ENCODE measurements at regions not wholly inside any gene's neighbourhood (a gene's known extent, or its start where the extent isn't known, plus 50 kb on each side); places are given as distances from the start of the nearest gene placed in this dataset.

DNA sequence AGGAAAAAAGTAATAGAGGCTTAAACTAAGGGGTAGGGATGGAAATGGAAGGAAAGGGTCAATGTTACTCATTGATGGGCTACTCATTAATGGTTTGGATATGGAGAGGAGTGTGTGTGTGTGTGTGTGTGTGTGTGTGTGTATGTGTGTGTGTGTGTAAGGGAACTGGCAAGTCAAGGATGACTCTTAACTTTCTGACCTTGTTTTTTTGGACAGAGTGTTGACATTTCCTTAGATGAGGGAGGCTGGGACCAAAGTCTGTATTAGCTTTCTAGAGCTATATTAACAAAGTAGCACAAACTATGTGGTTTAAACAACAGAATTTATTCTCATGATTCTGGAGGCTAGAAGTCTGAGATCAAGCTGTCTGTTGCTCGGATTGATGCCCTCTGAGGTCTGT is 202.7 kb downstream of the GBA3 start:
- Histone ChIP-seq H3K27ac (no peak overlapping the region), H3K36me3 (no peaks in the 10 kb centered on the region), H3K4me3 (no peak overlapping the region), H3K9me3 (no peaks in the 10 kb centered on the region), H3K27me3 (no peaks in the 10 kb centered on the region), H3K4me1 (no peaks in the 10 kb centered on the region)
- ATAC-seq (no peak), DNase-seq (no peak), FAIRE-seq (no peak)
- whole genome bisulfite sequencing, 2 donors = 66 to 70% methylated on average over 1 of the region's 1 CpG
- intact Hi-C loops (cut with DNase I) = no loop called here
- TF ChIP-seq, protein P1, sequence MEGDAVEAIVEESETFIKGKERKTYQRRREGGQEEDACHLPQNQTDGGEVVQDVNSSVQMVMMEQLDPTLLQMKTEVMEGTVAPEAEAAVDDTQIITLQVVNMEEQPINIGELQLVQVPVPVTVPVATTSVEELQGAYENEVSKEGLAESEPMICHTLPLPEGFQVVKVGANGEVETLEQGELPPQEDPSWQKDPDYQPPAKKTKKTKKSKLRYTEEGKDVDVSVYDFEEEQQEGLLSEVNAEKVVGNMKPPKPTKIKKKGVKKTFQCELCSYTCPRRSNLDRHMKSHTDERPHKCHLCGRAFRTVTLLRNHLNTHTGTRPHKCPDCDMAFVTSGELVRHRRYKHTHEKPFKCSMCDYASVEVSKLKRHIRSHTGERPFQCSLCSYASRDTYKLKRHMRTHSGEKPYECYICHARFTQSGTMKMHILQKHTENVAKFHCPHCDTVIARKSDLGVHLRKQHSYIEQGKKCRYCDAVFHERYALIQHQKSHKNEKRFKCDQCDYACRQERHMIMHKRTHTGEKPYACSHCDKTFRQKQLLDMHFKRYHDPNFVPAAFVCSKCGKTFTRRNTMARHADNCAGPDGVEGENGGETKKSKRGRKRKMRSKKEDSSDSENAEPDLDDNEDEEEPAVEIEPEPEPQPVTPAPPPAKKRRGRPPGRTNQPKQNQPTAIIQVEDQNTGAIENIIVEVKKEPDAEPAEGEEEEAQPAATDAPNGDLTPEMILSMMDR (IDR thresholded peaks at IDR 0.05) = no peak

DNA sequence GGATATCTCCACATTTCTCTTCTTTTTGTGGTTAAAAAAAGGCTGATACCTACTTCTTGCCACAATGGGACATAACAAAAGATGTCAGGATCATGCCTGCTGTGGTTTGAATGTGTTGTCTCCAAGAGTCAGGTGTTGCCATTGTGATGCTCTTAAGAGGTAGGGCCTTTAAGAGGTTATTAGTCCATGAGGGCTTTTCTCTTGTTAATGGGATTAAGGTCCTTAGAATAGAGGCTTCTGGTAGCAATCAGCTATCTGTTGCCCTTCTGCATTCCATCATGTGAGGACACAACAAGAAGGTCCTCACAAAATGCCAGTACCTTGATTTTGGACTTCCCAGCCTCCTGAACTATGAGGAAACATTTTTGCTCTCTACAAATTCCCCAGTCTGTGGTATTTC is 191.4 kb downstream of the GBA3 start:
- no peaks in the 10 kb centered on the region for H3K27me3 ChIP-seq
- no peak overlapping the region for H3K27ac ChIP-seq
- H3K4me3 ChIP-seq = no peak overlapping the region
- intact Hi-C loops (cut with DNase I) = no loop called here
- FAIRE-seq (no peak), DNase-seq (no peak), ATAC-seq (no peak)
- TF ChIP-seq, protein P1 (IDR thresholded peaks at IDR 0.05) = no peak
- H3K9me3 ChIP-seq = no peaks in the 10 kb centered on the region
- H3K4me1 ChIP-seq = no peaks in the 10 kb centered on the region
- no peaks in the 10 kb centered on the region for H3K36me3 ChIP-seq

DNA sequence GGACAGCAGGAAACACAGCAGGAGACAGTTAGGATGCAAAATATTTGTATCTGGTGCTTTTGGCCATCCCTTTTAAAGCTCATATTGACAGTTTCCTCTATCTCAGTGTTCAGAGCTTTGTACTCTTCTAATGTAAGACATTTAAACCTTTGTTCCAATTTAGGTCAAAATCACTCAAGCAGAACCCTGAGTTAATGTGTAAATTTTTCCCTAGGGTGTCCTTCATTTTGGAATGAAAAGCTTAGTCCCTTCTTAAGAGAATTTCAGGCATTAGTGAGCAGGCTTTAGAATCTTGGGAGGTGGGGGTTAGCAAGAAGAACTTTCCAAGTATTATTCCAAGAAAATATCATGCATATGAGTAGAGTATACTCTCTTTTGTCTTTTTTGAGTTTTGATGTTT is 188.7 kb downstream of the GBA3 start:
- no peaks in the 10 kb centered on the region for H3K36me3 ChIP-seq
- no peaks in the 10 kb centered on the region for H3K4me1 ChIP-seq
- no peak overlapping the region for H3K4me3 ChIP-seq
- no peak overlapping the region for H3K27ac ChIP-seq
- intact Hi-C loops (cut with DNase I) = no loop called here
- no peak for ATAC-seq
- TF ChIP-seq, protein P1 (IDR thresholded peaks at IDR 0.05) = no peak
- no peaks in the 10 kb centered on the region for H3K27me3 ChIP-seq
- DNase-seq = no peak
- H3K9me3 ChIP-seq = no peaks in the 10 kb centered on the region
- FAIRE-seq = no peak

DNA sequence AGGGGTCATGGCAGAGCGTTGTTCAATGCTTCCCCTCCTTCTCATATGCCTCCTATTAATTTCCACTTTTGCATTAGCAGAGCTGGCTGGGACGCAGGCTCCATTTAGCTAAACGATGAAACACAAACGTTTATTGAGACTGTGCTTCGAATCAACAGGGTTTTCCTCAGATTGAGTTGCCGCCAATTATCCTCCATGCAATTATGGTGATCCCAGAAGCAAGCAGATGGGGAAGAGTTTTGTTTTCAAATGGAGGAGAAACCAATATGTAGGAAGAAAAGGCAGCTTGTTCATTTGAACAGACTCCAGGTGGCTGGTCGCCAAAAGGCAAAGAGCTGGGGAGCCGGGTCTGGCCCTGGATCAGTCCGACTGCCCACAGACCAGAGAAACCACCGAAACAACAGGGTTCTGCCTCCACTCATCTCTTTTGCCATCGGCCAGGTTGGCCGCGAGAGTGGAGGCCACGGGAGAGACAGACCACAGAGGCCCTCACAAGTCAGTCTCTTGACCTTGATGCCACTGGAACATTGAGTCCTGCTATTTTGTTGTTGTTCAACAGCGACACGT is 184.8 kb downstream of the GBA3 start:
- H3K27me3 ChIP-seq = no peaks in the 10 kb centered on the region
- no peaks in the 10 kb centered on the region for H3K4me1 ChIP-seq
- ATAC-seq (no peak), FAIRE-seq (no peak), DNase-seq (no peak)
- TF ChIP-seq, protein P1 (IDR thresholded peaks at IDR 0.05) = no peak
- no peaks in the 10 kb centered on the region for H3K9me3 ChIP-seq
- H3K36me3 ChIP-seq = no peaks in the 10 kb centered on the region
- no peak overlapping the region for H3K27ac ChIP-seq
- no peak overlapping the region for H3K4me3 ChIP-seq
- WGBS, 2 donors = 70 to 75% methylated on average over 16 of the region's 16 CpGs
- intact Hi-C loops (cut with DNase I) = no loop called here

DNA sequence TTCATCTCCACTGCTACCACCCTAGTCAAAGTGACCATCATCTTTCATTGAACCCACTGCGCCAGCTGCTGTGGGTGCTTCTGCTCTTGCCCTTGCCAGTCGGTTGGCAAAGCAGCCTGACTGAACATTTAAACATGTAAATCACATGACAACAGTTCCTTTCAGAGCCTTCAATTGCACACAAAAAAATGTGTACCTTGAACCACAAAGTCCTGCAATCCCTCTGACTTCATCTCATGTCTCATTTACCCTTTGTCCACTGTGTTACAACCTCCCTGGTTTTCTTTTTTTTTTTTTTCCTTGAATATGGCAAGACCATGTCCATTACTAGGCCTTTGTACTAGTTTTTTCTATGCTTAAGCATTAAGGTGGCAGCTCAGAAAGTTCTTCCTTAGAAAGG is 183.5 kb downstream of the GBA3 start:
- no peaks in the 10 kb centered on the region for H3K27me3 ChIP-seq
- TF ChIP-seq, protein P1 (IDR thresholded peaks at IDR 0.05) = no peak
- no peaks in the 10 kb centered on the region for H3K36me3 ChIP-seq
- no peak for FAIRE-seq
- WGBS, 2 donors = 68 to 86% methylated on average over 2 of the region's 2 CpGs
- intact Hi-C loops (cut with DNase I) = no loop called here
- no peak overlapping the region for H3K27ac ChIP-seq
- H3K9me3 ChIP-seq = no peaks in the 10 kb centered on the region
- no peaks in the 10 kb centered on the region for H3K4me1 ChIP-seq
- DNase-seq = no peak
- no peak overlapping the region for H3K4me3 ChIP-seq
- no peak for ATAC-seq

Data from pancreas (tissue), 10 donors.